Chondrocyte (in vitro differentiated cells): ENCODE measurements at regions not wholly inside any gene's neighbourhood (a gene's known extent, or its start where the extent isn't known, plus 50 kb on each side); places are given as distances from the start of the nearest gene placed in this dataset.

Experiments used
- DNase-seq: peaks from one replicate; pipeline ENCODE4 v3.0.0; 2021; ENCODE audit warnings: mixed read lengths, low spot score
- H3K27ac Mint-ChIP-seq: one replicate; pipeline ENCODE4 v1.8.0; 2021; ENCODE audit warnings: mild to moderate bottlenecking, moderate library complexity, mixed read lengths; ENCODE audit not compliant: unreplicated experiment
- H3K27me3 Mint-ChIP-seq: 2 replicates; pipeline ENCODE4 v1.8.0; 2021; ENCODE audit warnings: low read depth, mixed read lengths
- H3K36me3 Mint-ChIP-seq: 2 replicates; pipeline ENCODE4 v1.8.0; 2021; ENCODE audit warnings: low read depth, mixed read lengths
- H3K4me1 Mint-ChIP-seq: 2 replicates; pipeline ENCODE4 v1.8.0; 2021; ENCODE audit warnings: low read depth, mild to moderate bottlenecking, mixed read lengths
- H3K4me3 Mint-ChIP-seq: one replicate; pipeline ENCODE4 v1.8.0; 2021; ENCODE audit warnings: mild to moderate bottlenecking, moderate library complexity, mixed read lengths; ENCODE audit not compliant: unreplicated experiment
- H3K9me3 Mint-ChIP-seq: 2 replicates; pipeline ENCODE4 v1.8.0; 2021; ENCODE audit warnings: low read depth, mixed read lengths
- TF ChIP-seq, protein P1 (sequence below): fragments of 200-600 bp; sonication (generic); IDR thresholded peaks from 2 replicates; pipeline ENCODE4 v1.5.0; 2021; ENCODE audit warnings: antibody characterized with exemption, mild to moderate bottlenecking, moderate library complexity

DNA sequence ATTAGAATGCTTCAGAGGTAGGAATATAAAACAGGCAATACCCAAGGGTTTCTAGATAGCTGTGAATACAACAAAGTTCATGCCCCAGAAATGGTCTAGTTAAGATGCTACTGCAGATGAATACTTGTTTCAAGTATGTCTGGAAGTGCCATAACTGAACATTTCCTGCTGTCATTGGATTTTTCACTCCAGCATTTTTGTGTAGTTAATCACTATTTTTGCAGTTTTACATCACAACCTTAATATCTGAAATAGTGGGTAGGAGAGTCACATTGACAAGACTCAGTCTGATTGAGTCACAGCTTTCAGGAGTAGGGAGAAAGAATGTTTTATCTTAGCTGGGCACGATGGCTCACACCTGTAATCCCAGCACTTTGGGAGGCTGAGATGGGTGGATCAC is 126.4 kb upstream of the C1orf21 start:
- TF ChIP-seq, protein P1, sequence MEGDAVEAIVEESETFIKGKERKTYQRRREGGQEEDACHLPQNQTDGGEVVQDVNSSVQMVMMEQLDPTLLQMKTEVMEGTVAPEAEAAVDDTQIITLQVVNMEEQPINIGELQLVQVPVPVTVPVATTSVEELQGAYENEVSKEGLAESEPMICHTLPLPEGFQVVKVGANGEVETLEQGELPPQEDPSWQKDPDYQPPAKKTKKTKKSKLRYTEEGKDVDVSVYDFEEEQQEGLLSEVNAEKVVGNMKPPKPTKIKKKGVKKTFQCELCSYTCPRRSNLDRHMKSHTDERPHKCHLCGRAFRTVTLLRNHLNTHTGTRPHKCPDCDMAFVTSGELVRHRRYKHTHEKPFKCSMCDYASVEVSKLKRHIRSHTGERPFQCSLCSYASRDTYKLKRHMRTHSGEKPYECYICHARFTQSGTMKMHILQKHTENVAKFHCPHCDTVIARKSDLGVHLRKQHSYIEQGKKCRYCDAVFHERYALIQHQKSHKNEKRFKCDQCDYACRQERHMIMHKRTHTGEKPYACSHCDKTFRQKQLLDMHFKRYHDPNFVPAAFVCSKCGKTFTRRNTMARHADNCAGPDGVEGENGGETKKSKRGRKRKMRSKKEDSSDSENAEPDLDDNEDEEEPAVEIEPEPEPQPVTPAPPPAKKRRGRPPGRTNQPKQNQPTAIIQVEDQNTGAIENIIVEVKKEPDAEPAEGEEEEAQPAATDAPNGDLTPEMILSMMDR: no peak
- no peaks in the 10 kb centered on the region for H3K9me3 Mint-ChIP-seq
- no peaks in the 10 kb centered on the region for H3K27me3 Mint-ChIP-seq
- no peak overlapping the region for H3K4me3 Mint-ChIP-seq
- peak overlapping the region; percentile 72 for H3K27ac Mint-ChIP-seq
- H3K4me1 Mint-ChIP-seq: peaks cover 11% of the 10 kb centered on the region
- no peaks in the 10 kb centered on the region for H3K36me3 Mint-ChIP-seq
- DNase-seq: no peak

DNA sequence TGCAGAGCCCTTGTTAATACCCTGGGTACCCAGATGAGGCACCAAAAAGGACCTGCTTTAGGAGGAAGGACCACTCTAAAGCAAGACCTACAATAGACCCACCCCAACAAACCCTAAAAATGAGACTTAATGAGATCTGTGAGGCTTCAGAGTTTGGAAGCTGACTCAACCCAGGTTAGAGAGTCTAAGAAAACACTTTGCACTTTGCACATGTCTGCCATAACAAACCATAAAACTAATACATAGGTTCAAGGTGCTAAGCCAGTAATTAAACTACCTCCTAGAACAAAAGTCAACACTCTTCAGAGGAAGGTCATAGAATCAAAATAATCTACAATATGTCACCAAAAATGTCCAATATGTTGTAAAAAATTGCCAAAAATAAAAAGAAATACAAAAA is 124.7 kb upstream of the C1orf21 start:
- no peak overlapping the region for H3K27ac Mint-ChIP-seq
- H3K4me1 Mint-ChIP-seq: peaks cover 11% of the 10 kb centered on the region
- DNase-seq: no peak
- TF ChIP-seq, protein P1: no peak
- H3K27me3 Mint-ChIP-seq: no peaks in the 10 kb centered on the region
- no peaks in the 10 kb centered on the region for H3K9me3 Mint-ChIP-seq
- no peaks in the 10 kb centered on the region for H3K36me3 Mint-ChIP-seq
- H3K4me3 Mint-ChIP-seq: no peak overlapping the region

GRCh38 chr1:184267747-184268146 is 119.1 kb upstream of the C1orf21 start:
- no peak for DNase-seq
- Mint-ChIP-seq H3K27ac (no peak overlapping the region), H3K9me3 (no peaks in the 10 kb centered on the region), H3K4me1 (peaks cover 17% of the 10 kb centered on the region), H3K27me3 (no peaks in the 10 kb centered on the region), H3K36me3 (no peaks in the 10 kb centered on the region), H3K4me3 (no peak overlapping the region)
- TF ChIP-seq, protein P1: no peak

DNA sequence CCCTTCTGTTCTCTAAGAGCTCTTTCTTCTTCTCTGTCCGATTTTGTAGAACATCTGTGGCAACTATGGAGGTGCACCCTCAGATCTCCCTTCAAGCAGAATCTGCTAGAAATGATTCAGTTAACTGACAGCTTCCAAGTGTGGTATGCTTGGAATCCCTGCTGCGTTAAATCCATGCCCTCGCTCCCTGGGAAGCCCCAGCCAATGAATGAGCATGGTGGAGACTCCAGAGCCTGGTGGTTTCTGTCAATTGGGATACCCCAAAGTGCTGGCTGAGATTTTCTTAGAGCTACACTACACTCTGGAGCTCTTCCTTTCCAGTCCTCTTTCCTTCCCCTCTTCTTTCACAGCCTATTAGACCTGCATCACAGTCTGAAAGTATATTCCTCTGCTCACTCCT is 116.3 kb upstream of the C1orf21 start:
- peaks cover 20% of the 10 kb centered on the region for H3K4me1 Mint-ChIP-seq
- no peak overlapping the region for H3K4me3 Mint-ChIP-seq
- no peak for DNase-seq
- TF ChIP-seq, protein P1: no peak
- H3K27ac Mint-ChIP-seq: no peak overlapping the region
- peaks cover 10% of the 10 kb centered on the region for H3K9me3 Mint-ChIP-seq
- H3K36me3 Mint-ChIP-seq: no peaks in the 10 kb centered on the region
- H3K27me3 Mint-ChIP-seq: no peaks in the 10 kb centered on the region

GRCh38 chr1:184272175-184272866 is 114.5 kb upstream of the C1orf21 start:
- Mint-ChIP-seq H3K36me3 (no peaks in the 10 kb centered on the region), H3K27me3 (no peaks in the 10 kb centered on the region), H3K9me3 (peaks cover 10% of the 10 kb centered on the region), H3K4me1 (peaks cover 20% of the 10 kb centered on the region), H3K4me3 (no peak overlapping the region), H3K27ac (peak overlapping the region; percentile 49)
- TF ChIP-seq, protein P1: no peak
- DNase-seq: no peak
